ENCODE measurements at regions not wholly inside any gene's neighbourhood (a gene's known extent, or its start where the extent isn't known, plus 50 kb on each side); places are given as distances from the start of the nearest gene placed in this dataset.

GRCh38 chr6:120584111-120584760 is 750.0 kb downstream of the TBC1D32 start:
- no TSS peak for BruUV-seq (replicated peaks)
- intact Hi-C loops (cut with micrococcal nuclease), result no loop called here
- TF ChIP-seq ZNF561 (CRISPR knock-in tag; conservative IDR thresholded peaks at IDR 0.05), result no peak
- no peak for TF ChIP-seq MYNN (IDR thresholded peaks at IDR 0.05)
- TF ChIP-seq MYNN (CRISPR knock-in tag; IDR thresholded peaks at IDR 0.05), result no peak
- TF ChIP-seq SAFB (IDR thresholded peaks at IDR 0.05; ENCODE audit: borderline replicate concordance, low read depth, low read length), result no peak
- TF ChIP-seq ZNF23 (CRISPR knock-in tag; IDR thresholded peaks at IDR 0.05), result no peak
- TF ChIP-seq MCM7 (IDR thresholded peaks at IDR 0.05), result no peak
- TF ChIP-seq PREB (CRISPR knock-in tag; IDR thresholded peaks at IDR 0.05), result no peak
- TF ChIP-seq SNRNP70 (optimal IDR thresholded peaks at IDR 0.05; ENCODE audit: low read depth, low read length), result no peak
- TF ChIP-seq, protein P1, sequence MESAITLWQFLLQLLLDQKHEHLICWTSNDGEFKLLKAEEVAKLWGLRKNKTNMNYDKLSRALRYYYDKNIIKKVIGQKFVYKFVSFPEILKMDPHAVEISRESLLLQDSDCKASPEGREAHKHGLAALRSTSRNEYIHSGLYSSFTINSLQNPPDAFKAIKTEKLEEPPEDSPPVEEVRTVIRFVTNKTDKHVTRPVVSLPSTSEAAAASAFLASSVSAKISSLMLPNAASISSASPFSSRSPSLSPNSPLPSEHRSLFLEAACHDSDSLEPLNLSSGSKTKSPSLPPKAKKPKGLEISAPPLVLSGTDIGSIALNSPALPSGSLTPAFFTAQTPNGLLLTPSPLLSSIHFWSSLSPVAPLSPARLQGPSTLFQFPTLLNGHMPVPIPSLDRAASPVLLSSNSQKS (CRISPR knock-in tag; IDR thresholded peaks at IDR 0.05), result no peak
- no peak for TF ChIP-seq ZNF143 (CRISPR knock-in tag; IDR thresholded peaks at IDR 0.05)
- TF ChIP-seq PHF8 (IDR thresholded peaks at IDR 0.05; ENCODE audit: borderline replicate concordance, low read length), result no peak
- TF ChIP-seq, protein P2, sequence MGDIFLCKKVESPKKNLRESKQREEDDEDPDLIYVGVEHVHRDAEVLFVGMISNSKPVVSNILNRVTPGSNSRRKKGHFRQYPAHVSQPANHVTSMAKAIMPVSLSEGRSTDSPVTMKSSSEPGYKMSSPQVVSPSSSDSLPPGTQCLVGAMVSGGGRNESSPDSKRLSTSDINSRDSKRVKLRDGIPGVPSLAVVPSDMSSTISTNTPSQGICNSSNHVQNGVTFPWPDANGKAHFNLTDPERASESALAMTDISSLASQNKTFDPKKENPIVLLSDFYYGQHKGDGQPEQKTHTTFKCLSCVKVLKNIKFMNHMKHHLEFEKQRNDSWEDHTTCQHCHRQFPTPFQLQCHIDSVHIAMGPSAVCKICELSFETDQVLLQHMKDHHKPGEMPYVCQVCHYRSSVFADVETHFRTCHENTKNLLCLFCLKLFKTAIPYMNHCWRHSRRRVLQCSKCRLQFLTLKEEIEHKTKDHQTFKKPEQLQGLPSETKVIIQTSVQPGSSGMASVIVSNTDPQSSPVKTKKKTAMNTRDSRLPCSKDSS (IDR thresholded peaks at IDR 0.05; ENCODE audit: low read depth, partially characterized antibody), result no peak
- TF ChIP-seq ZFP91 (CRISPR knock-in tag; IDR thresholded peaks at IDR 0.05), result no peak
- TF ChIP-seq ZNF197 (CRISPR knock-in tag; IDR thresholded peaks at IDR 0.05; ENCODE audit: low read depth), result no peak
- no peak for TF ChIP-seq RFX7 (CRISPR knock-in tag; IDR thresholded peaks at IDR 0.05)

More at GRCh38 chr6:120584111-120584760, 750.0 kb downstream of the TBC1D32 start:
- Histone ChIP-seq H4K20me1 (replicated peaks; ENCODE audit: control insufficient read depth, insufficient read depth, low read length) (no peaks in the 10 kb centered on the region), H3K9me3 (replicated peaks; ENCODE audit: control insufficient read depth, insufficient read depth, low read depth, low read length) (no peaks in the 10 kb centered on the region), H3K4me1 (replicated peaks in 1 of 2; ENCODE audit: control insufficient read depth in 2 of 2, insufficient read depth in 2 of 2, low read length in 2 of 2) (no peaks in the 10 kb centered on the region), H2AFZ (ENCODE audit: low read depth, low read length) (no peak overlapping the region), H3K36me3 (ENCODE audit: control insufficient read depth, insufficient read depth, low read length) (no peaks in the 10 kb centered on the region), H3K27ac (ENCODE audit: extremely low read depth, low read depth, low read length) (no peak overlapping the region), H3K9ac (ENCODE audit: insufficient read depth in 1 of 2, low read depth in 2 of 2, low read length in 2 of 2) (no peak overlapping the region), H3K9me1 (ENCODE audit: control insufficient read depth, insufficient read depth, low read length) (no peaks in the 10 kb centered on the region), H3K4me3 (no peak overlapping the region), H3K27me3 (ENCODE audit: control insufficient read depth in 2 of 2, insufficient read depth in 2 of 2, low read length in 2 of 2) (no peaks in the 10 kb centered on the region), H3K4me2 (ENCODE audit: insufficient read depth, low read length) (no peak overlapping the region), H3K79me2 (ENCODE audit: control insufficient read depth, insufficient read depth, low read length) (no peaks in the 10 kb centered on the region)
- WGBS (ENCODE audit: insufficient coverage, low coverage, missing lambda C conversion rate), result 2% methylated on average over 8 of the region's 9 CpGs
- in situ Hi-C loops (cut with MboI), result no loop called here
- CTCF ChIA-PET (ENCODE audit: low intra/inter-chr PET ratio), result no interaction called here
- POLR2A ChIA-PET, result interaction anchor here (0.7 kb wide), 1 partner anchor 1437 kb away, joined by 3 read pairs; no protein-coding TSS in a partner anchor
- ATAC-seq, result no peak
- DNase-seq (ENCODE audit: extremely low read depth in 1 of 4, low spot score in 3 of 4), result no peak
- no peak for FAIRE-seq
